GM23248 (cell line): ENCODE measurements at regions not wholly inside any gene's neighbourhood (a gene's known extent, or its start where the extent isn't known, plus 50 kb on each side); places are given as distances from the start of the nearest gene placed in this dataset.

Experiments
- EZH2 ChIP-seq: fragments of 200-600 bp; sonication (generic); IDR thresholded peaks from 2 replicates; pipeline ENCODE4 v1.6.1; 2018; ENCODE audit warnings: antibody characterized with exemption, mild to moderate bottlenecking; ENCODE audit not compliant: insufficient read depth, poor library complexity, severe bottlenecking
- EZH2phosphoT487 ChIP-seq: fragments of 200-600 bp; sonication (generic); IDR thresholded peaks from 2 replicates; pipeline ENCODE4 v1.6.1; 2018; ENCODE audit warnings: antibody characterized with exemption, moderate library complexity, mild to moderate bottlenecking, low read depth; ENCODE audit not compliant: insufficient read depth

DNA sequence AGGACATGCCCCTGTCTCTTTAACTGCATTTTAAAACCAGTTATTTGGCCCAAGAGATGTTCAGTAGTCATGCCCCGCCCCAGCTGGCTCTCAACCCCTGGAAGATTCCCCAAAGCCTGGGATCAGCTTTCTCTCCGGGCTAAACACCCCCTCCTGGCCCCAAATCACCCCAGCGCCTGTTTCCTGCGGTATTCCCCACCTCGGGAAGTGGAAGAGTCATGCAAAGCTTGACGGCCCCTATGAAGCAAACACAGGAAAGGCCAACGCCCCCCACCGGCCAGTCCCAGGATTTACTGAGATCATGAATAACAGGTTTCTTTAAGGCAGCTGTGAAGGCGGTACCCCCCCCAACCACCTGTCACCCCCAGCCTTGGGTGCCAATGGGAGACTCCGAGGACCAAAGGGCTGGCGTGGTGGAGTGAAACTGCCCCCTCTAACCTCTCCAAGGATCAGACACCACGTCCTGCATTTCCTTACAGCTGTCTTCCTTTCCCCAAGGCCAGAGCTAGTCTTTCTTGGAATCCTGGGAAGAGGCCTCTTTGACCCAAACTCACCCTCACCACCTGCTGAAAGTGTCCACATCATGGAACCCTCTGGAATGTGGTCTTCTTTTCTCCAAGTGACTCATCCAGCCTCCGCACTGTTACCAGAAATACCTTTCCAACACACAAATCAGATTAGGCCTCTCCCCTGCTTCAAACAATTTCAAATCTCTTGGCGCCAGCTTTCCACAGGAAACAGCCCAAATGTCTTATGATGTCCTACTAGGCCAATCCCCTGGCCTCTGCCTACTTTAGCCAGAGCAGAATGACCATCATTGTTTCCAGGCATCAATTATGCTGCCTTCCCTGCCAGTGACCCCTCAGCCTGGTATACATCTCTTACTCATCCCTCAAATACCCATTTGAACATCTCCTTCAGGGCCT, 301.5 kb downstream of the ZEB1 start:
- TF ChIP-seq EZH2 (no peak), EZH2phosphoT487 (no peak)
